T47D (cell line): ENCODE measurements at regions not wholly inside any gene's neighbourhood (a gene's known extent, or its start where the extent isn't known, plus 50 kb on each side); places are given as distances from the start of the nearest gene placed in this dataset.

ENCODE experiments used
- DNase-seq, 2 experiments: peaks; one replicate each; pipeline versions ENCODE4 v3.0.0 to v3.0.0-alpha.2; 2011 to 2012; ENCODE audit warnings: low read depth in 1 of 2, low spot score in 1 of 2
- JUND ChIP-seq: IDR thresholded peaks from 2 replicates; pipeline ENCODE4 v1.6.1; 2012; ENCODE audit warnings: low read depth
- in situ Hi-C: cut with HindIII; loops from 2 replicates; pipeline ENCODE4 v1.10.0; 2016; ENCODE audit warnings: low sequenced_read_pairs, low pct_unique_long_range_greater_than_20kb

GRCh38 chr10:80894797-80895467 lies 357.2 kb downstream of the SH2D4B start:
- peak in 1 of 2 experiments; percentile 17 for DNase-seq
- in situ Hi-C loops = no loop called here
- no peak for TF ChIP-seq JUND

- TF ChIP-seq JUND = peak; percentile 44; the same call in 1 of the 2 replicates
- peak in 1 of 2 experiments; percentile 67 for DNase-seq
- in situ Hi-C loops = no loop called here
Measured at GRCh38 chr10:80896076-80896475, 358.4 kb downstream of the SH2D4B start.

- peak; percentile 17 to 55 for DNase-seq
- no peak for TF ChIP-seq JUND
- in situ Hi-C loops = no loop called here
Measured at GRCh38 chr10:80896959-80897358, 359.3 kb downstream of the SH2D4B start.

- in situ Hi-C loops = no loop called here
- DNase-seq = no peak
- TF ChIP-seq JUND = no peak
Measured at GRCh38 chr10:80900661-80901060, 363.0 kb downstream of the SH2D4B start.

- no peak for DNase-seq
- TF ChIP-seq JUND = no peak
- in situ Hi-C loops = no loop called here
Measured at GRCh38 chr10:80908611-80909010, 370.9 kb downstream of the SH2D4B start.

GRCh38 chr10:80909254-80909653 lies 371.6 kb downstream of the SH2D4B start:
- in situ Hi-C loops = no loop called here
- DNase-seq = no peak
- TF ChIP-seq JUND = no peak

GRCh38 chr10:80917636-80918035 lies 379.9 kb downstream of the SH2D4B start:
- DNase-seq = no peak
- in situ Hi-C loops = no loop called here
- no peak for TF ChIP-seq JUND

- in situ Hi-C loops = no loop called here
- no peak for TF ChIP-seq JUND
- DNase-seq = no peak
Measured at GRCh38 chr10:80921032-80921431, 383.3 kb downstream of the SH2D4B start.

GRCh38 chr10:80924063-80924952 lies 386.6 kb downstream of the SH2D4B start:
- peak; percentile 13 to 78 for DNase-seq
- in situ Hi-C loops = no loop called here
- TF ChIP-seq JUND = no peak

GRCh38 chr10:80927419-80928078 lies 389.8 kb downstream of the SH2D4B start:
- TF ChIP-seq JUND = no peak
- in situ Hi-C loops = no loop called here
- no peak for DNase-seq

GRCh38 chr10:80938903-80939302 lies 401.2 kb downstream of the SH2D4B start:
- in situ Hi-C loops = no loop called here
- no peak for DNase-seq

GRCh38 chr10:80945264-80945880 lies 407.7 kb downstream of the SH2D4B start:
- DNase-seq = peak; percentile 45 to 90
- TF ChIP-seq JUND = no peak
- in situ Hi-C loops = no loop called here

More at GRCh38 chr10:80938903-80939302, 401.2 kb downstream of the SH2D4B start:
- no peak for TF ChIP-seq JUND
